OCI-LY3 (cell line): ENCODE measurements at regions not wholly inside any gene's neighbourhood (a gene's known extent, or its start where the extent isn't known, plus 50 kb on each side); places are given as distances from the start of the nearest gene placed in this dataset.
"Not testable (repeated sequence)": the region's sequence is repeated elsewhere in the genome, so short reads cannot be mapped to it uniquely, and the experiment has no call there.

Source experiments
- H2AFZ ChIP-seq: fragments of 200-600, 300-600 bp; shearing (Covaris generic); 2 replicates; pipeline ENCODE4 v1.6.0; 2014; ENCODE audit warnings: antibody characterized with exemption, low read depth, low read length
- H3K27ac ChIP-seq: fragments of 200-600, 300-600 bp; sonication (generic); 2 replicates; pipeline ENCODE4 v1.5.1; 2014; ENCODE audit warnings: mild to moderate bottlenecking, low read length, moderate library complexity, mixed read lengths
- H3K27me3 ChIP-seq: fragments of 200-600, 300-600 bp; sonication (generic); 2 replicates; pipeline ENCODE4 v1.6.1; 2014; ENCODE audit warnings: low read depth, low read length, mixed read lengths
- H3K36me3 ChIP-seq: fragments of 200-600, 300-600 bp; sonication (generic); replicated peaks from 2 replicates; pipeline ENCODE3; 2014; ENCODE audit warnings: low read depth, low read length, mixed read lengths
- H3K4me1 ChIP-seq: fragments of 300-600, 200-600 bp; sonication (generic); 2 replicates; pipeline ENCODE4 v1.6.1; 2014; ENCODE audit warnings: low read length, mixed read lengths
- H3K4me2 ChIP-seq: fragments of 200-600, 300-600 bp; sonication (generic); 2 replicates; pipeline ENCODE4 v1.6.1; 2014; ENCODE audit warnings: low read length, mixed read lengths
- H3K4me3 ChIP-seq: fragments of 300-600, 200-600 bp; sonication (generic); 2 replicates; pipeline ENCODE4 v1.5.1; 2014; ENCODE audit warnings: antibody characterized with exemption, mild to moderate bottlenecking, low read length, moderate library complexity
- H3K79me2 ChIP-seq: fragments of 300-600, 200-600 bp; shearing (Covaris generic); 2 replicates; pipeline ENCODE4 v1.6.1; 2014; ENCODE audit warnings: mild to moderate bottlenecking, low read length, mixed read lengths
- H3K9ac ChIP-seq: fragments of 300-600, 200-600 bp; shearing (Covaris generic); 2 replicates; pipeline ENCODE4 v1.6.0; 2014; ENCODE audit warnings: mild to moderate bottlenecking, low read length, moderate library complexity
- H3K9me3 ChIP-seq: fragments of 200-600, 300-600 bp; shearing (Covaris generic); 2 replicates; pipeline ENCODE4 v1.6.1; 2014; ENCODE audit warnings: low read length, mixed read lengths; ENCODE audit not compliant: insufficient read depth
- H4K20me1 ChIP-seq: fragments of 200-600, 300-600 bp; sonication (generic); 2 replicates; pipeline ENCODE4 v1.6.1; 2016; ENCODE audit warnings: low read length, mixed read lengths; ENCODE audit not compliant: insufficient read depth
- EZH2phosphoT487 ChIP-seq: fragments of 200-600 bp; shearing (Covaris generic); IDR thresholded peaks from 2 replicates; pipeline ENCODE4 v1.6.1; 2018; ENCODE audit warnings: antibody characterized with exemption, mixed run types, low read depth
- TF ChIP-seq, protein P1 (sequence below): fragments of 200-600, 300-600 bp; sonication (generic); IDR thresholded peaks from 2 replicates; pipeline ENCODE4 v1.5.1; 2014; ENCODE audit warnings: antibody characterized with exemption, low read length, low read depth

DNA sequence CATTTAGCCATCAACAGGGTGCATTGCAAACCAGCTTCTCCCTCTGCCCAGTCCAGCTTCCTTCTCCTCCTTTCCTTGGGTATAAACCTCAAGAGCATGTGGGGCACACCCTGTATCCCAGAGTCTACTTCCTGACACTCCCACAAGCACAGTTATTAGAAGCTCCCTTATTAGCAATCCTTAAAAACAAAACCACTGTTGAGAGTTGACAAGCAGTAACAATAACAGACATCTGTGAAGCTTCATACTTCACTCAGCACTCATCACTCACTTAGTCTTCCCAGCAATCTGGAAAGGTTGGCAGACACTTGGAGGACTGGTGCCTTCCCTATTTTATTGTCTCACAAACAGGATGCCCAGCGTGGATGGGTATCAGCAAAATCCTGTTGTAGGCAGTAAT lies 155.5 kb upstream of the PROK2 start:
- no peak overlapping the region for H2AFZ ChIP-seq
- H3K36me3 ChIP-seq: no peaks in the 10 kb centered on the region
- no peak overlapping the region for H3K4me2 ChIP-seq
- TF ChIP-seq, protein P1, sequence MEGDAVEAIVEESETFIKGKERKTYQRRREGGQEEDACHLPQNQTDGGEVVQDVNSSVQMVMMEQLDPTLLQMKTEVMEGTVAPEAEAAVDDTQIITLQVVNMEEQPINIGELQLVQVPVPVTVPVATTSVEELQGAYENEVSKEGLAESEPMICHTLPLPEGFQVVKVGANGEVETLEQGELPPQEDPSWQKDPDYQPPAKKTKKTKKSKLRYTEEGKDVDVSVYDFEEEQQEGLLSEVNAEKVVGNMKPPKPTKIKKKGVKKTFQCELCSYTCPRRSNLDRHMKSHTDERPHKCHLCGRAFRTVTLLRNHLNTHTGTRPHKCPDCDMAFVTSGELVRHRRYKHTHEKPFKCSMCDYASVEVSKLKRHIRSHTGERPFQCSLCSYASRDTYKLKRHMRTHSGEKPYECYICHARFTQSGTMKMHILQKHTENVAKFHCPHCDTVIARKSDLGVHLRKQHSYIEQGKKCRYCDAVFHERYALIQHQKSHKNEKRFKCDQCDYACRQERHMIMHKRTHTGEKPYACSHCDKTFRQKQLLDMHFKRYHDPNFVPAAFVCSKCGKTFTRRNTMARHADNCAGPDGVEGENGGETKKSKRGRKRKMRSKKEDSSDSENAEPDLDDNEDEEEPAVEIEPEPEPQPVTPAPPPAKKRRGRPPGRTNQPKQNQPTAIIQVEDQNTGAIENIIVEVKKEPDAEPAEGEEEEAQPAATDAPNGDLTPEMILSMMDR: no peak
- TF ChIP-seq EZH2phosphoT487: no peak
- H3K9me3 ChIP-seq: no peaks in the 10 kb centered on the region
- peaks cover 88% of the 10 kb centered on the region for H3K27me3 ChIP-seq
- peaks cover 5% of the 10 kb centered on the region; the same call in 1 of the 2 replicates for H3K4me1 ChIP-seq
- no peak overlapping the region for H3K4me3 ChIP-seq
- H3K79me2 ChIP-seq: no peaks in the 10 kb centered on the region
- H3K27ac ChIP-seq: no peak overlapping the region
- H3K9ac ChIP-seq: no peak overlapping the region
- H4K20me1 ChIP-seq: 0 out of 2 replicates have a peak, but pooled peaks cover 6% of the 10 kb centered on the region

DNA sequence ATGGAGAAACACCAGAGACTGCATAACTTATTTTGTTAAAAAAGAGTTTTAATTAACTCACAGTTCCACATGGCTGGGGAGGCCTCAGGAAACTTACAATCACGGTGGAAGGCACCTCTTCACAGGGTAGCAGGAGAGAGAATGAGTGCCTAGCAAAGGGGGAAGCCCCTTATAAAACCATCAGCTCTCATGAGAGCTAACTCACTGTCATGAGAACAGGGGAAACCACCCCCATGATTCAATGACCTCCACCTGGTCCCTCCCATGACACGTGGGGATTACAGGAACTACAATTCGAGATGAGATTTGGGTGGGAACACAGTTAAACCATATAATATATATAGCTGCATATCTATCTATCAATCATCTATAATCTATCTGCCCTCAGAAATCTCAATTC lies 153.1 kb upstream of the PROK2 start:
- H3K9me3 ChIP-seq, H3K27ac ChIP-seq, H3K4me2 ChIP-seq, H3K9ac ChIP-seq, H3K79me2 ChIP-seq, H3K36me3 ChIP-seq, H3K4me1 ChIP-seq, H2AFZ ChIP-seq, H3K4me3 ChIP-seq: not testable (repeated sequence)
- H3K27me3 ChIP-seq: peaks cover 93% of the 10 kb centered on the region
- H4K20me1 ChIP-seq: 0 out of 2 replicates have a peak, but pooled peaks cover 13% of the 10 kb centered on the region

DNA sequence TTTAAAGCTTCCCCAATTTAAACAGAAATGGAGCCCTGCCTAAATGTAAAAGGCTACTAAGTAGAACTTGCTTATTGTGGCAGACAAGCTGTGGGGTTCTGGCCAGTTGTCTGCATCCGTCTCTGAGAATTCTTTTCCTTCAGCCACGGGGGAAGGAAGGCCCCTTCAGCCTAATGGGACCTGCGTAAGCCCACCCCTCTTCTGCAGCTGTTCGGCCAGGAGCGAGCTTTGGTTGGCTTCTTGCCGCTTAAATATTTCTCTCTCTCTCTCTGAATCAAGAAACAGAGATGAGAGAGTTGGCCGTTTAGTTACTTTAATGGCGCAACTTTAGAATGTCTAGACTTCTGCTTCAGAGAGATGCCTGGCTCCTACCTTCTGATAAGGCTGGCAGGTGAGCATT lies 151.7 kb upstream of the PROK2 start:
- Histone ChIP-seq H3K4me3 (no peak overlapping the region), H3K4me1 (peaks cover 11% of the 10 kb centered on the region), H3K27ac (no peak overlapping the region), H3K36me3 (no peaks in the 10 kb centered on the region), H3K79me2 (no peaks in the 10 kb centered on the region), H3K27me3 (peaks cover 96% of the 10 kb centered on the region), H3K9me3 (no peaks in the 10 kb centered on the region), H3K9ac (no peak overlapping the region), H2AFZ (no peak overlapping the region), H3K4me2 (no peak overlapping the region), H4K20me1 (0 out of 2 replicates have a peak, but pooled peaks cover 15% of the 10 kb centered on the region)
- TF ChIP-seq, protein P1: no peak
- TF ChIP-seq EZH2phosphoT487: no peak

DNA sequence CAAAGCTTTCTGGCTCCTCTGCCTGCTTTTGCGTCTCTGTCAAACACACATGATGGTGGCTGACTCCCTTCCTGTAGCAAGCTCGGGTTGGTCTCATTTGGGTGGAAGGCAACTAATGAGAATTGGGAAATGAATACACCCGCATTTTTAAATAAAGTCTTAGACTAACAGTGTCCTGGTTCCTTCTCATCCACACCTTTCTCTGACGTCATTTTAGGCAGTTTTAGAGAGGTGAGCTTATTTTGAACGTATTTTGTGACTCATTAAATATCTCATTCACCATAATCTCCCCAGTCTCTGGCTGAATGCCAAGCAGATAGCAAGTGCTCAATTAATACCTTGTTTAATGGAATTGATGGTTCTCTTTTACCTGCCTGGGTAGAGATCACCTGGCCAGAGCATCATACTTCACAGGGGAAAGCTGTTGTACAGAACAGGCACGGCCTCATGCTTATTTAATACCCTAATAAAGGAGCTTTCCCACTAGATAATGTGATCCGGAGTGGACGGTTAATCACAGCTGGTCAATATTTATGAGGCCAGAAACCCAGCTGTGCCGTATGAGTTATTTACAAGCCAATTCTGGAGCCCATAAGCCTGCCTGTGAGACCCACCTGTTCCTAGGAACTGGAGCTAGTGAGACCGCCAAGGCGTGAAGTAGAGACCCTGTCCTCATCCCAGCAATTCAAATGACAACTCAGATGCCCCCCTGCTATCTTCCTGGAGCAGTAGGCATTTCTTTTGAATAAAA lies 149.7 kb upstream of the PROK2 start:
- H3K9ac ChIP-seq: no peak overlapping the region
- H3K36me3 ChIP-seq: no peaks in the 10 kb centered on the region
- H3K4me3 ChIP-seq: no peak overlapping the region
- no peak overlapping the region for H2AFZ ChIP-seq
- no peak for TF ChIP-seq EZH2phosphoT487
- TF ChIP-seq, protein P1: no peak
- H4K20me1 ChIP-seq: 0 out of 2 replicates have a peak, but pooled peaks cover 21% of the 10 kb centered on the region
- peaks cover 14% of the 10 kb centered on the region for H3K4me1 ChIP-seq
- H3K9me3 ChIP-seq: no peaks in the 10 kb centered on the region
- H3K4me2 ChIP-seq: no peak overlapping the region
- H3K27ac ChIP-seq: no peak overlapping the region
- H3K79me2 ChIP-seq: no peaks in the 10 kb centered on the region
- peaks cover 96% of the 10 kb centered on the region for H3K27me3 ChIP-seq
